NCI-H69 (cell line): ENCODE measurements at regions not wholly inside any gene's neighbourhood (a gene's known extent, or its start where the extent isn't known, plus 50 kb on each side); places are given as distances from the start of the nearest gene placed in this dataset.

Source experiments
- DNase-seq: peaks from one replicate; lab custom pipeline; 2025; lab: John Stamatoyannopoulos, UW

- no peak for DNase-seq
Observed at GRCh38 chr18:28834889-28835288, 658.0 kb upstream of the CDH2 start.

GRCh38 chr18:28831908-28832307, 655.0 kb upstream of the CDH2 start:
- DNase-seq: no peak

DNA sequence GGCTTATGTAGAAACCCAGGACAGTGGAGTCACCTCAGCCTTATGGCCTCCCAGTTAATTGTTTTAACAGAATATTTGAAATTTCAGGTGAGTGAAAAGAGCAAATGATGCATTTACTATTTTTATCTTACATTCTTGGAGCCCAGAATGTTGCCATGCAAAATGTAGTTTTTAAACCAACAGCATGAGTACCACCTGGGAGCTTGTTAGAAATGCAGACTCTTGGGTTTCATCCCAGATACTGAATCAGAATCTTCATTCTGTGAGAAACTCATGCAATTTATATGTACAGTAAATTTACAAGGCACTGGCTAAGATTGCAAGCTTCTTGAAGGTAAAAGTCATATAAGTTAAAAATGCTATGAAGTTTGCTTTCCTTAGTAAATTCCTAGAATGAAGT, 654.5 kb upstream of the CDH2 start:
- DNase-seq: no peak

- no peak for DNase-seq
Observed at GRCh38 chr18:28826107-28826506, 649.2 kb upstream of the CDH2 start.

DNA sequence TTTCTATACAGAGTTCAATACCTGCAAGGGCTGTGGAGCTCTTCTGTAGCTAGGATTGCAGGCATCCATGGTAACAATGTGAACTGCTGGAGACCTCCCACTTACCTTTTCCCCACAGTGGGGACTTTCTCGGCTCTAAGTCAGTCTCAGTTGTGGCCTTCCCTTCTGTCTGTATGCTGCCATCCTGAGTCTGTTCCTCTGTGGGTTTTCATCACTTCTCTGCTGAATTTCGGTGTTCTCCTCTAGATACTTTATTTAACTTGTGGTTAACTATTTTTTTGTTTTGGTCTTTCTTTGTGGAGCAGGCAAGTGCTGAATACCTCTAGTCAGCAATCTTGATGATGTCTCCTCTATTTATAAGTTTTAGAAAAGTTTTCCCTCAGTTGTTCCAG, 647.2 kb upstream of the CDH2 start:
- DNase-seq: no peak

GRCh38 chr18:28823506-28824182, 646.7 kb upstream of the CDH2 start:
- peak; percentile 12 for DNase-seq

GRCh38 chr18:28820353-28820752, 643.4 kb upstream of the CDH2 start:
- DNase-seq: no peak

DNA sequence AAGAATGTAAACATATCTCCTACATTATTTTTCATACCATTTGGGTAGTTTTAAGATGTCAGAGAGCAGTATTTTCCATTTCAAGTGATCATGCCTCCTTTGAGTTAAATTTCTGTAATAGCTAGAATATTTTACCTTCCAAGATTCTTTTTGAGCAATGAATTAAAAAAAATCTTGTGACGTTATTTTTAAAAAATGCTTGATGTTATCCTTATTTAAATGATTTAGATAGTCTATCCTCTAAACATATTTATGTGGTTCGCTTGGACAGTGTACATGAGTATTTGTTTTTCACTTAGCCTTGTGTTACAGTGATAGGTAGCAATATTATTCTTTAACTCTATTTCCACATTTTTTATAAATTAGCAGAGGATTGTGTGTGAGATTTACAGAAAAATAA, 639.2 kb upstream of the CDH2 start:
- no peak for DNase-seq

DNA sequence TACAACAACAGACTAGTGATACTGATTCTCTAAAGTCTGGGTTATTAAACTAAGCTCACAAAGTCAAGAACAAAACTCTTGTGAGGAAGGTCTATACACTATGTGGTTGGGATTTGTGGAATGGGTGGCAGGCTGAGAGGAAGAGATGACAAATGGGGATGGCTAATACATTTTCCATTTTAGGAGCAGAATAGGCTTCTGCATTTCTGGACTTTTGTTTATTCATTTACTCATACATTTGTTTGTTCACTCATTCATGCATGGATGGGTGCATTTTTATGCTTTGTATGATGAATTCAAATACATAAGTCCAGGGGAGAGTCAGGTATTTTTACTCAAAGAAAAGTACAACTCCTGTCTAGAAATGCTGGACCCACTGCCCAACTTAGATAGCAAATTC, 637.4 kb upstream of the CDH2 start:
- no peak for DNase-seq

DNA sequence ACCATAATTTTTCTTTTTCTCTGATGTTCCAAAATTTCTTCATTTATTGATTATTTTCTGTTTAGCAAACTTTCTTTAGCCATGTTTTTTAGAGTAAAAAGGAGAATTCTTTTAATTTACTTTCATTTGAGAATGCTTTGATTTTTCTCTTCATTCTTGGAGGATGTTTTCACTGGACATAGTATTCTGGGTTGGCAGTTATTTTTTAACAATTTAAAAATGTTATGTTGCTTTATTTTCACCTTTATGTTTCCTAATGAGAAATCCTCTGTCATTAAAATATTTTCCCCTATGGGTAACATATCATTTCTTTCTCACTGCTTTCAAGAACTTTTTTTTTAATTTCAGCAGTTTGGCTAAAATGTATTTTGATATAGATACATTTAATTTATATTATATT, 631.4 kb upstream of the CDH2 start:
- DNase-seq: no peak

DNA sequence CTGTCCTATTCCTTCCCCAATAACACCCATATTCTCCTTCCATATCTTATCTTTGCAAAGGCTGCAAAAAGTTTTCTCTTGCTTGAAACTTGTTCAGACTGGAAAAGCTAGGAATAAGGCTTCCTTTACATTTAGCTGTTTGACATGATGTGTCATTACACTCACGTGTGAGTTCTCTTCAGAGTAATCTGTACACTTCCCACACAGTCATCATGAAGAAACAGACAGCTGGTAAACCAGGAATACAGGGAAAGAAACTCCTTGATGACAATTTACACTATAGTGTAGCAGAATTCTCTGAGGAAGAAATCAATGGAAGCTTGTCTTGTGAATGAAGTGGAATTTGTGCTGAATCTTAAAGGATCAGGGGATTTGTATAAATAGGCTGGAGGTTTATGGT, 628.6 kb upstream of the CDH2 start:
- DNase-seq: no peak

- no peak for DNase-seq
Observed at GRCh38 chr18:28804512-28805202, 627.7 kb upstream of the CDH2 start.

GRCh38 chr18:28802546-28802945, 625.6 kb upstream of the CDH2 start:
- no peak for DNase-seq

GRCh38 chr18:28801876-28802275, 624.9 kb upstream of the CDH2 start:
- DNase-seq: no peak

DNA sequence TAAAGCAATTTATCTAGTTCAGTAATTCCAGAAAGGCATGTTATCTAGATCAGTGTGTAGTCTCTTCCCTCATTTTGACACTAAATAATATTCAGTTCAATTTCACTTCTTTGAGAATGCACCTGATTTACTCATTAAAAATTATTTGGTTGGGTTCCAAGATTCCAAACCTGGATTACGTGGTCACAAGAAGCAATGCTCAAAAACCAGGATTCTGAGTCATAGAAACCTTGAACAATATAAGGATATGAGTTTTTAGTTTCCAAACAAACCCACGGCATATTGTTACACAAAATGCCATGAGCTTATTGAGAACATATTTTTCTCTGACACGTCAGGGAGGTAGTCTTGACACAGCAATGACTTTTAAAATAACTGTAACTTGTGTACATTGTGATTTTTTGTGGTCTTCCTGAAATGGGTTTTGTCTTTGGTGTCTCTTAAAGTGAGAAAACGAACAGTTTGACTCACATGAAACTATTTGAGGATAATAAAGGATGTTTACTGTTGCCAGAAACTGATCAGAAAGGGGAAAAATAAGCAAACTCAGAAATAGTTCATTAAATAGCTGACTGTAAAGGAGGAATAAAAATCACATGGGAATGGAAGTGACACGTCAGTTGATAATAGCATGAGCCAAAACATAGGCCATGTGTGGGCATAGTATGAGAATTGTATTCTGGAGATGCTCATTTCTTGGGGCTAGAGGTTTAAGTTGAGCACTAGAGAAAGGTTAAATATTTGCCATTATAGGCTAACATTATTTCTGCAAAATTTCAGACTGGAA, 617.7 kb upstream of the CDH2 start:
- no peak for DNase-seq

DNA sequence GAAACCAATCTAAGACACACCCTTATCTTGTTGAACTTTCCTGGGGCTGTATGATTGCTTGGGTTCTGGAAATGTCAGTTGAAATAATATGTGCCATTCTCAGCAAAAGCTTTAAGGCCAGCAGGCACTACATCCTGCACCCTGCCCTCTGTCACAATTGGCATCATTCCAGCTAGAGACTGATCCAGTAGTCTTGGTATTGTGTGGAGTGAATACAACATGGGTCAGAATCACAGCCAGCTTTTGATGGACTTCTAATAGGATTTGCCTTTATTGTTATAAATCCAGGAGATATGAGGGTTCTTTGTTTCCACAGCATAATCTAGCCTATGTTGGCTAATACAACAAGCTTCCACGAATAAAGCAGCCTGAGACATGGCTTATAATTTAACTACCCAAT, 617.0 kb upstream of the CDH2 start:
- DNase-seq: no peak

GRCh38 chr18:28792404-28793086, 615.6 kb upstream of the CDH2 start:
- DNase-seq: no peak

- DNase-seq: no peak
Observed at GRCh38 chr18:28791101-28791500, 614.2 kb upstream of the CDH2 start.

GRCh38 chr18:28789502-28789901, 612.6 kb upstream of the CDH2 start:
- no peak for DNase-seq

DNA sequence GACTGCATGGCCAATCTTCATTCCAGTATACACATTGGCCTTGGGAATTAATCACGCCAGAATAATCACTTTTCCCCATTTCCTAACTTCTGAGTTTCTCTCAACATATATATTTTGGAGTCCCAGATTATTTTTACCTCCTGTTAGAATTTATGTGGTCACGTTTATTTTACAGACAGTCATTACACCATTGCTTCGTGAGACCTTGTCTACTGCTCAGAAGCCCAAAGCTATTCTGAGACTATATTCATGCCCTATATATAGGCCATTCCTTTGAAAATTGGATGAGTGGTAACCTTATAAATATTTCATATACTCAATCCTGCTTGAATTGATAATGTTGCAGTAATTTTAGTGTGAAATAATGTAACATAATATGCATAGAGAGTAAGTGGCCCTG, 610.0 kb upstream of the CDH2 start:
- DNase-seq: no peak

GRCh38 chr18:28781616-28782362, 604.9 kb upstream of the CDH2 start:
- DNase-seq: no peak

GRCh38 chr18:28778706-28779105, 601.8 kb upstream of the CDH2 start:
- DNase-seq: no peak
